Daoy (cell line): ENCODE measurements at regions not wholly inside any gene's neighbourhood (a gene's known extent, or its start where the extent isn't known, plus 50 kb on each side); places are given as distances from the start of the nearest gene placed in this dataset.

Experiments used
- DNase-seq: peaks from one replicate; pipeline ENCODE4 v3.0.0-alpha.2; 2015; ENCODE audit warnings: low read depth

- DNase-seq = no peak
Measured at GRCh38 chr10:131487822-131488221, 176.3 kb upstream of the TCERG1L start.

DNA sequence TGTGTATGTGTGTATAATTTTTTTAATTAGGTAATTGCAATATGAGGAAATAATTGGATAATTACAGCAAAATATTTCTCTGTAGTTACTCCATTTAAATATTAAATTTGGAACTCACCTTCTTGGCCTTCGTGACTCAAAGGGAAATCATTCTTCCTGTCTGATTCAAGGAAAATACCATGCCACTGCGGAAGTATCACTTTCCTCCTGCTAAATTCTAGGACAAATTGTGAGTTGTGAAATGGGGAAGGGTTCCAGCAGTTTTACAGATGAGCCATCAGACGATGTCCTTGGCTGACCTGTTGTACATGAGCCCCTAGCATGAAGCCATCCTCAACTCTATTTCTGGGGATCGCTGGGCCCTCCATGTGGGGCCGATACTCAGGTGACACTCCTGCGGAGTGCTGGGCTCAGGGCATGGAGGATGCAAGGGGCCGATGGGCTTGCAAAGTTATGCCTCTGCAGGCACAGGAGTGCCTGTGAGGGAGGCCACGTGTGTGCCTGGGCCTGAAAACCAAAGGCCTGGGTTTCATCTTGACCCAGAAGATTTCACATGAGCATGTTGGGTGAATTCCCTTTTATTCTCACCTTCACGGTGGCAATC lies 179.6 kb upstream of the TCERG1L start:
- DNase-seq = no peak

DNA sequence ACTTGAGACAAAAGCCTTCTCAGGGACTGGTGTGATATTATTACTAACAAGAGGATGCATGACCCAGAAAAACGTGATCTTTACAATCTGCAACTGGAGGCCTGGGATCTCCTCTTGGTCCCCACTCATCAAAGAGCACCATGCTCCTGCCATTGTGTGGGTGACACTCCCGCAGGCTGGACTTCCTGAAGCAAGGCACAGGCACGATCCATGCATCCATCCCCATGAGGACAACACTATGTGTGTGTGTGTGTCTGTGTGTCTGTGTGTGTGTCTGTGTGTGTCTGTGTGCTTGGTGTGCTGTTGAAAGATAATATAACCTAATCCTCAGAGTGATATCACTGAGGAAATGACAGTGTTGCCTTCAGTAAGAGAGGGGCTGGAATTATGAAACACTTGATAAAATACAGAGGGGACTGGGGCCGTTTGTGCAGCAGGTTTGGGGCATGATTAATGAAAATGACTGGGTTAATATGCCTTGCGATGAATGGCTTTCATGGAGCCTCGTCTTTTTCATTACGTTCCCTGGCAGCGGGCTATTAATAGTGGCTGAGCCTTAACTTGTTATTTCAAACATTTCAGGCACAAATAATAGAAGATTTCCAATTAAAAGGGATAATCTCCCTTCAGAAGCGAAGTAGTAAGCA lies 180.8 kb upstream of the TCERG1L start:
- no peak for DNase-seq

GRCh38 chr10:131493432-131493831 lies 181.9 kb upstream of the TCERG1L start:
- no peak for DNase-seq

DNA sequence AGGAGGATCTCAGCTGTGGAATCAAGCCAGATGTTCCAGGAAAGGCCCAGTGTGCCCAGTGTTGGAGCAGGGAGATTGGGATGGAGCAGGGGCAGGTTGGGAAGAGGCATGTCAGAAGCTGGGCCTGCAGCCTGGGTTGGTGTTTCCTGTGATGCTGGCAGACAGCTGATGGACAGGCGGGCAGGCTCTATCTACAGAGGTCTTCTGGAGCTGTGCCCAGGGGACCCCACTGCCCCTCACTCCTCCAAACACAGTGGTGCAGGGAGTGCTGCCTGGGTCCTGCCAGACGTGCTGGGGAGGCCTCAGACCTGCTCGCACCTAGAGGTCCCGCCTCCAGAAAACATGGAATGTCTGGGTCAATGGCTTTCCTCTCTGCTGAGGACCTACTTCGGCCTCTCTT lies 182.9 kb upstream of the TCERG1L start:
- DNase-seq = no peak

DNA sequence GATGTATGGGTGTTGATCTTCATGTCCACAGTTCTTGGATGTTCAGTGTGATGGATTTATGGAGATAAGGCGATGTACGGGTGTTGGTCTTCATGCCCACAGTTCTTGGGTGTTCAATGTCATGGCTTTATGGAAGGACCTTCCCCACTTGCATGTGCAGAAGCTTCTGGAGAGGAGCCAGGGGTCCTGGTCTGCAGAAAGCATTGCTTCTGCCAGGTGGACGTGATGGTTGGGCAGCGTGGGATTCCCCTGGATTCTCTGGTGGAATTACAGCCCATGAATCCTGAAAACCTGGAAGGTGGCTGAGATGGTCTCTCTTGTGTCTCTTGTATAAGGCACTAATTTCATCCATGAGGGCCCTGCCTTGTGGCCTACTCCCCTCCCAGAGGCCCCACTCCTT lies 183.7 kb upstream of the TCERG1L start:
- DNase-seq = no peak

DNA sequence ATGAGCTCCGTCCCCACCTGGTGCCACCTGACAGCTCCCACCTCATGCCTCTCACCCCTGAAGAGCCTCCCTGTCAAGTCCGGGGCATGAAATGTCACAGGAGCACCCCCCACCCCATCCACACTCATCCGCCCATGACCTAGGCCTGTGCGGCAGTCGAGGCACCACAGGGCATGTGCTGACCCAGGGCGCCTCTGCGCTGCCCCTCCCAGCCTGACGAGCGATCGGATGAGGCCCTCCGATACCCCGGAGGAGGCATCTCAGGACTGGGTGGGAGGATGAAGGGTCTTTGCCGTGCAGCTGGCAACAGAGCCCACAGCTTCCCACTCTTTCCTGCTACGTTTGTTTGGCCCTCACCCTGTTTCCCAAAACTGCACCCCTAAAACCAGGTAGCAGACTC lies 184.4 kb upstream of the TCERG1L start:
- no peak for DNase-seq

DNA sequence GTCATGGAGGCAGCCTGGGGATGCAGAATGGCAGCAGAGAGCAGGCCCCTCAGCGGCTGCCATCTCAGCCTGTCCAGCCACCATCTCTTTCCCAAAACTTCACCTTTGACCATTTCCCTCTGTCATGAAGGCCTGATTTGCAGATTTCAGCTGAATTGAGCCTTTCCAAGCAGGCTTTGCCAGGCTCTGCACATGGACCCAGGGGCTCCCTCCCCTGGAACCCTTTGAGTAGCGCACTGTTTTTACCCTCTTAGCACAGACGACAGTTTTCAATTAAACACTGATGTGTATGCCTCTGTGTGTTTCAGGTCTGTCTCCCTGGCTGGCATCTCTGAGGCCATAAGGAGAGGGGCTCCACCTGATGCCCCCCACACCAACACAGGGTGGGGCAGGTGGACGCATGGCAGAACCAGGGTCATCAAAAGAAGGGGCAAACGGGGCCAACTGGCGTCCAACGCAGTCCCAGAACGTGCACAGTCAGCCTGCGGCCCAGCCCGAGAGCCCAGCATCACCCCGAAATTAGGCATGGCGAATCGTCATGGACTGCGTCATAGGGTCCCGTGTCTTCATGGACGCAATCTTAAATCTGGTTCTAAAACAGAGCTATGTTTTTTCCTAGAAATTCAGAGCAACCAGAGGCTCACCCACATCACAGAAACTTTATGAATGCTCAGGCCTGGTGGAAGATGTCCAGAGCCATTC lies 185.0 kb upstream of the TCERG1L start:
- no peak for DNase-seq

- DNase-seq = no peak
Measured at GRCh38 chr10:131499566-131499965, 188.0 kb upstream of the TCERG1L start.

GRCh38 chr10:131500181-131500580 lies 188.7 kb upstream of the TCERG1L start:
- DNase-seq = no peak

- DNase-seq = no peak
Measured at GRCh38 chr10:131500892-131501291, 189.4 kb upstream of the TCERG1L start.

DNA sequence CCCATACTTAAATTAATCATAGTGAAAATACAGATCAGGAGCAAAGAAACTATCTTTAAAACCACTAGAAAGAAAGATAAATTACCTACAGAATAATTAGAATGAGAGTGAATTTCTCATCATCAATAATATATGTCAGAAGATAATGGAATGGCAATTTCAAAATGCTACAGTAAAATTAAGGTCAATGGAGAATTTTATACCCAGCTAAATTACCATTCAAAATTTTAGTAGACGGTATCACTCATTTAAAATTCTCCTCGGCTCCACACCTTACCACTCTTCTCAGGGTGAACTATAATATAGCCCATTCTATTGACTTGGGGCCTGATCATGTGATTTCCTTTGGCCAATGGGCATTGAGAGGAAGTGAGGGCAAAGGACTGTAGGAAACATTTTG lies 192.5 kb upstream of the TCERG1L start:
- no peak for DNase-seq

GRCh38 chr10:131511391-131511790 lies 199.9 kb upstream of the TCERG1L start:
- no peak for DNase-seq

DNA sequence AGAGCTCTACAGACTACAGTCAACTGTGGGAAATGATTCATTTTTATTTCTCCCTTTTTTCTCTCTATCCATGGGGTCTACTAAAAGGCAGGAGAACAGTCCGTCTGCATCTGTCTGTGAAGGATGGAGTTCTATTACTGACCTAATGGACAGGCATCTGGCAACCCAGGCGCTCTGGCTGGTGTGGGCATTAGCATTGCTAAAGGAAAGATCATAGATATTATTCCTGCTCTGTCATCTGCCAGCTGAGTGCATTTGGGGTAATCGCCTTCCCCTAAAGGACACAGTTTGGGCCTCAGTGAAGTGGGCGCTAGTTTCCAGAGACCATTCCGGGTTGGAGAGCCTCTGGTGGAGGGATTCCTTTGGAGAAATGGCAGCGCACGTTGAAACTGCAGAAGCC lies 201.3 kb upstream of the TCERG1L start:
- no peak for DNase-seq

DNA sequence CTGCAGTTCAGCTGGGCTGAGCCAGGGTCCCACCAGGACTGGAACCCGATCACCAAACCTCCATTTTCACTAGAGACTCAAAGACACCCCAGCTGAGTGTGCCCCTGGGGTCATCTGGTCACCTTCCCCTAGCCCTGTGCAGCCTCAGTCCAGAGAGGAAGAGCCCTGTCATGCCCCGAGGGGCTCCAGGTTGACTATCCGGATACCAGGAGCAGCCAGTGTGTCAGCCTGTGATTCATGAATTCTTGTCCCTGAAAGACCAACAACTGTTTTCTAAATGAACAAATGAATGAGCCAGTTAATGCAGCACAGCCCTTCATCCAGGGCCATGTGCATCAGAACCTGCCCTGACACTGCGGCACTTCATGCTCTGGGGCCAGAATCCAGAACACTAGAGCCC lies 201.9 kb upstream of the TCERG1L start:
- no peak for DNase-seq

DNA sequence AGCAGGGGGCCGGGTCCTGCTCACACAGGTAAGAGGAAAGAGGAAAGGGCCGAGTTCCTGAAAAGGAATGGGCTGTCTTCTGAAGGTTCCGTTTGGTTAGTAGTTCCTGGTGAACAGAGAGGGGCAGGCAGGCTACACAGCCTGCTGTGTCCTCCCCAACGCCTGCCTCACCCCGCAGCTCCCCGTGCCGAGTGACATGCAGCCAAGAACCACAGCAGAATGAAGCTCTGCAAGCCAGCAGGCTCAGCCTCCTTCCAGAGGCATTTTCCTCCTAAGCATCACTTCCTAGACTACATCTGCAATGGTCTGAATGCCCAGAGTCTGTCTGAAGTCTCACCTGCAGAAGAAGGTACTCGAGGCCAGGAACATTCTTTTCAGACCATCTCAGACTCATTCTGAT lies 202.4 kb upstream of the TCERG1L start:
- peak; percentile 24 for DNase-seq

GRCh38 chr10:131514454-131514853 lies 202.9 kb upstream of the TCERG1L start:
- peak; percentile 88 for DNase-seq

DNA sequence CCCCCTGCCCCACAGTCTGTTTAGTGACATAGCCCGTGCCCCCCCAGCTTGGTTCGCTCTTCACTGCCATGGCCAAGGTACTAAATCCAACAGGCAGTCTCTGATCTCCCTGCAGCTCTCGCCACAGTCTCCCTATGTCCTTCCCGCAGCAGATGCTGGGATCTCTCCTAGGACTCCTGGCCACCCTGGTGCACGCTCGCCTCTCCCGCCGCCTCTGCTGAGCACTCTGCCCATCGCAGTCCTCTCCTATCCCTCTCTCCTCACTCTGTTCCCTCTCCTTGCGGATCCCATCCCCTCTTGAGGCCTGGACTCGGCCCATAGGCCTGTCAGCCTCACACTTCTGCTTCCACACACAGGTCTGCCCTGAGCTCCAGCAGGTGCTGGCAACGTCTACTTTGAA lies 204.8 kb upstream of the TCERG1L start:
- DNase-seq = no peak

GRCh38 chr10:131517781-131518180 lies 206.3 kb upstream of the TCERG1L start:
- no peak for DNase-seq

DNA sequence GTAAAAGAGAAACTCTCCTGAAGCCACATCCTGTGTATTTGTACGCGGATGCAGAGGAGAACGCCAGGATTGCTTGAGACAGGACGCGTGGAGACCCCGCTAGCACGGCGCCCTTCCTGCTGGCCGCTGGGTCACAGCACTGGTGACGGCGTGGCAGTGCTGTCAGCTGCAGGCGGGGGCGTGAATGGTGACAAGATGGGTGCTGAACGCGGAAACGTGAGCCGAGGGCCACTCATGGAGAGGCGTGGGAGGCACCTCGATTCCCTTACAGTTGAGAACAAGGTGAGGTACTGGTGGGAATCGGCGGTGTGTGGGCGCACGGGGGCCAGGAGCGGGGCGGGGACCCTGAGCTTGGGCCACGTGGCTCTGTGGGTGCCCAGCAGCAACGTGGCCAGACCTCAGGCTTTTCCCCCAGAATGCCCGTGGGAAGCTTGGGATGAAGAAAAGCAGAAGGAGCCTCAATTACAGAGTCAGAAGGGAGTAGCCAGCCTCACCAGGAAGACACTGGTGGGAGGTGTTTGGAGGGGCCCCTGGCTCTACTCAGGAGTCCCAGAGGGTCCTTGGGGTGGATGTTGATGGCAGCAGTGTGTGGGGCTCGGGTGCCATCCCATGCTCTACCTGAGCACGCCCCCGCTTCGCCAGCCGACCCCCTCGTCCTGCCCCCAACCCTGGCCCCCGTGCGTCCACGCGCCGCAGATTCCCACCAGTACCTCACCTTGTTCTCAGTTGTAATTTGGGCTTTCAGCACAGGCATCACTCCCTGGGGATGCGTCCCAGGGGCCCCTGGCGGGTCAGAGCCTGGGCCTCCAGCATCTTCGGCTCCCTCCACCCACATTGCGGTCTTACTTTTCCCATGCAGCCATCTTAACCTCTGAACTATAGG lies 208.4 kb upstream of the TCERG1L start:
- peak; percentile 25 for DNase-seq

DNA sequence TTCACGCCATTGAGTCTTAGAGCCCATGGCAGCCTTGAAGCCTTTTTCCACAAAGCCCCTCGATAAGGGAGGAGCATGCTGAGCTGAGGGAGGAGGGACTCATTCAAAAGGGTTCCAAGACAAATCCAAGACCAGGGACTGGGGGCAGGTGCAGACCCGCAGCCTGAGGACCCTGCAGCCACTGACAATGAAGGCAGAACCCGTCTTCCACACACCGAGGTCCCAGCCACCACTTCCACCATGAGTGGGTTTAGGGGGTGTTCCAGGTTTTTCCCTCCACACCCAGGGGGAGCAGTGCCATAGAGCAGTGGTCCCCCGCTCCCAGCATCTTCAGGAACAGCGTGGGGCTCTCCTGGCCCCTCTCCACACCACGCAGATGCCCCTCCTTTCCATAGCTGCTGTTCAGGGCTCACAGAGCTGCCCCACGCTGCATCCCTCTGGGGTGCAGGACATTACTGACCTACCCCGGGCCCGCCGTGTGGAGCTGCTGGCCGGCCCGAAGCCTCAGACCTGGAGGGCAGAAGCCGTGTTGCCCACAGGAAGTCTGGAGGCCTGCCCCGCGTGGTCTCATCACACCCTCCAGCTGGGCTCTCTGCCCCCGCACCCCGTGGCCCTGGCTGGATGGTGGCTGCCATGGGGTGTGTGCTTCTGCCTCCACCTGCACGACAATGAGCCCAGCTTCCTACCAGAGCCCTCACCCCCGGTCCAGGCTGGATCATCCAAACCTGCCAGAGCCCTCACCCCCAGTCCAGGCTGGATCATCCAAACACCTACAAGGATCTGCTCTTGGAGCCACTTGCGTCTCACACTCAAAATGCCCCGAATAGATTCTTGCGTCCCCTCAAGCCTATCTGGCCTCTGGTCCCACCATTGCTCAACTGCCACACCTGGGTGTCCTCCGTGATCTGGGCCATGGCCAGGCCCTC lies 220.0 kb upstream of the TCERG1L start:
- DNase-seq = no peak
